Kidney (tissue), 13 donors: ENCODE measurements at regions not wholly inside any gene's neighbourhood (a gene's known extent, or its start where the extent isn't known, plus 50 kb on each side); places are given as distances from the start of the nearest gene placed in this dataset.

ENCODE experiments used
- DNase-seq, 5 donors: peaks; one replicate each; pipeline ENCODE4 v3.0.0-alpha.2; 2013 to 2020
- FAIRE-seq: peaks from 2 replicates; lab custom pipeline; 2012; peaks lifted over from hg19 to GRCh38; lab: Jason Lieb, UNC
- H3K27ac ChIP-seq, 2 donors: one replicate each; pipeline ENCODE4 v1.7.0; 2013; ENCODE audit warnings: low read depth in 2 of 2, low read length in 2 of 2, inconsistent platforms in 1 of 2
- H3K27me3 ChIP-seq: one replicate; pipeline ENCODE4 v1.7.1; 2013; ENCODE audit warnings: low read length, inconsistent platforms; ENCODE audit not compliant: control insufficient read depth, insufficient read depth
- H3K36me3 ChIP-seq, 3 donors: one replicate each; pipeline versions ENCODE4 v1.7.0 to v1.7.1; 2013; ENCODE audit warnings: low read length in 3 of 3, control low read depth in 1 of 3, inconsistent platforms in 1 of 3; ENCODE audit not compliant: insufficient read depth in 3 of 3, control insufficient read depth in 2 of 3
- H3K4me1 ChIP-seq, 3 donors: one replicate each; pipeline versions ENCODE4 v1.7.0 to v1.7.1; 2013; ENCODE audit warnings: low read length in 3 of 3, inconsistent platforms in 1 of 3, low read depth in 1 of 3; ENCODE audit not compliant: control insufficient read depth in 2 of 3, insufficient read depth in 2 of 3
- H3K4me3 ChIP-seq, 3 donors: one replicate each; pipeline versions ENCODE4 v1.7.0 to v1.8.1; 2013; ENCODE audit warnings: low read length in 3 of 3, control low read depth in 1 of 3, inconsistent platforms in 1 of 3
- H3K9ac ChIP-seq, 3 donors: one replicate each; pipeline versions ENCODE4 v1.7.0 to v1.7.1; 2013; ENCODE audit warnings: low read length in 3 of 3, control low read depth in 1 of 3, inconsistent platforms in 1 of 3
- H3K9me3 ChIP-seq, 3 donors: one replicate each; pipeline versions ENCODE4 v1.7.0 to v1.7.1; 2013; ENCODE audit warnings: low read length in 3 of 3, control low read depth in 1 of 3, inconsistent platforms in 1 of 3; ENCODE audit not compliant: control insufficient read depth in 2 of 3, insufficient read depth in 1 of 3
- intact Hi-C: fragments of 100-400 bp; cut with DNase I; formaldehyde crosslinking; loops from one replicate; pipeline ENCODE4 v1.11.1; 2022
- TF ChIP-seq, protein P1 (sequence below): IDR thresholded peaks from 3 replicates; pipeline ENCODE4 v1.5.1; 2012; ENCODE audit warnings: mild to moderate bottlenecking, moderate library complexity, borderline replicate concordance; ENCODE audit not compliant: insufficient read depth; ENCODE audit errors: extremely low read depth
- donor health status: control.
- donor health status: control.
- donor health status: control.
- donor health status: control.
- donor health status: control.
- donor health status: DM: yes; HTN: yes; CAD: no.
- donor health status: Normal renal cell carcinoma (clear cell type).

GRCh38 chr9:134993416-134993815 lies 75.7 kb upstream of the FCN1 start:
- H3K27ac ChIP-seq = no peak overlapping the region
- FAIRE-seq (no peak), DNase-seq (peak in 1 of 5 donors; percentile 38)
- no peaks in the 10 kb centered on the region for H3K36me3 ChIP-seq
- no peaks in the 10 kb centered on the region for H3K4me1 ChIP-seq
- no peak overlapping the region for H3K9ac ChIP-seq
- H3K9me3 ChIP-seq = no peaks in the 10 kb centered on the region
- TF ChIP-seq, protein P1, sequence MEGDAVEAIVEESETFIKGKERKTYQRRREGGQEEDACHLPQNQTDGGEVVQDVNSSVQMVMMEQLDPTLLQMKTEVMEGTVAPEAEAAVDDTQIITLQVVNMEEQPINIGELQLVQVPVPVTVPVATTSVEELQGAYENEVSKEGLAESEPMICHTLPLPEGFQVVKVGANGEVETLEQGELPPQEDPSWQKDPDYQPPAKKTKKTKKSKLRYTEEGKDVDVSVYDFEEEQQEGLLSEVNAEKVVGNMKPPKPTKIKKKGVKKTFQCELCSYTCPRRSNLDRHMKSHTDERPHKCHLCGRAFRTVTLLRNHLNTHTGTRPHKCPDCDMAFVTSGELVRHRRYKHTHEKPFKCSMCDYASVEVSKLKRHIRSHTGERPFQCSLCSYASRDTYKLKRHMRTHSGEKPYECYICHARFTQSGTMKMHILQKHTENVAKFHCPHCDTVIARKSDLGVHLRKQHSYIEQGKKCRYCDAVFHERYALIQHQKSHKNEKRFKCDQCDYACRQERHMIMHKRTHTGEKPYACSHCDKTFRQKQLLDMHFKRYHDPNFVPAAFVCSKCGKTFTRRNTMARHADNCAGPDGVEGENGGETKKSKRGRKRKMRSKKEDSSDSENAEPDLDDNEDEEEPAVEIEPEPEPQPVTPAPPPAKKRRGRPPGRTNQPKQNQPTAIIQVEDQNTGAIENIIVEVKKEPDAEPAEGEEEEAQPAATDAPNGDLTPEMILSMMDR = no peak
- no peaks in the 10 kb centered on the region for H3K27me3 ChIP-seq
- intact Hi-C loops = no loop called here
- no peak overlapping the region for H3K4me3 ChIP-seq

GRCh38 chr9:134993996-134994720 lies 76.4 kb upstream of the FCN1 start:
- Histone ChIP-seq H3K9ac (no peak overlapping the region), H3K27me3 (no peaks in the 10 kb centered on the region), H3K27ac (no peak overlapping the region), H3K4me1 (no peaks in the 10 kb centered on the region), H3K4me3 (no peak overlapping the region), H3K36me3 (no peaks in the 10 kb centered on the region), H3K9me3 (no peaks in the 10 kb centered on the region)
- TF ChIP-seq, protein P1 = no peak
- intact Hi-C loops = no loop called here
- DNase-seq (peak in 1 of 5 donors; percentile 51), FAIRE-seq (no peak)

DNA sequence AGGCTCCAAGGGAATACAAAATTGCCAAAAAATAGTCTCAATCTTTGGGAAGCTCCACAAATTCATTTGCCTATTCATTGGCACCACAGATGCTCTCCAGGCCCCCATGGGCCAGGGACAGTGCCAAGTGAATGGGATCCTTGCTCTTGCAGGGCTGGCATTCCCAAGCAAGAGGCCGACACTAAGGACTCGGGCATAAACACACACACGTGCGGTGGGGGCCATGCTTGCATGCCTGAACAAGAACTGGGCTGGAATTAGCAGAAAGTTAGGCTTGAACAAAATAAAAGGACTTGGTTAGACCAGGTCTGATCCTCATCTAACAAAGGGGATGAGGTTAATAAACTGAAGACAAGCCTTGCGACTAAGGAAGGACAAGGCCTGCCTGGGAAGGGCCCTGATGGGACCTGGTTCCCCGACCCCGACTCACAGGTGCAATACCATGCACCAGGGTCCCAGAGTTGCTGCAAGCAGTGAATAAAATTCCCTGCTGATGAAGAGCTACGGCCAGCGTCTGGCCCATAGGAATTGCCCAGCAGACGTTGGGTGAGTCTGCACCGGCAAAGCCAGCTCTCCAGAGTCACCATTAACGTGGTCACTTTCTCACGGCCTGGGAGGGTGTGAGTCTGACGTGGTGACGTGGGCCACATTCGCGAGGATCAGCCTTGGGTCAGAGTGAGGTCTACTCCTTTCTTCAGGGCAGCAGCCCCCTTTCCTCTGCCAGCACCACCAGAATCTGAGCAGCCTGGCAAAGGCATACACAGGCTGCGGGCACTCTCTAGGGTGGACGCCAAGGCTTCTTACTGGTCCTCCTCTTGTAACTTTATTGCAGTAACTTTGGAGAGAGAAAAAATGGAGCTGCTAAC lies 77.4 kb upstream of the FCN1 start:
- intact Hi-C loops = no loop called here
- TF ChIP-seq, protein P1 = no peak
- Histone ChIP-seq H3K36me3 (no peaks in the 10 kb centered on the region), H3K4me1 (no peaks in the 10 kb centered on the region), H3K4me3 (no peak overlapping the region), H3K9ac (no peak overlapping the region), H3K9me3 (no peaks in the 10 kb centered on the region), H3K27ac (no peak overlapping the region), H3K27me3 (no peaks in the 10 kb centered on the region)
- peak in 1 of 5 donors; percentile 30 for DNase-seq
- FAIRE-seq = no peak
